ENCODE measurements at regions not wholly inside any gene's neighbourhood (a gene's known extent, or its start where the extent isn't known, plus 50 kb on each side); places are given as distances from the start of the nearest gene placed in this dataset.
"Not testable (repeated sequence)": the region's sequence is repeated elsewhere in the genome, so short reads cannot be mapped to it uniquely, and the experiment has no call there.

DNA sequence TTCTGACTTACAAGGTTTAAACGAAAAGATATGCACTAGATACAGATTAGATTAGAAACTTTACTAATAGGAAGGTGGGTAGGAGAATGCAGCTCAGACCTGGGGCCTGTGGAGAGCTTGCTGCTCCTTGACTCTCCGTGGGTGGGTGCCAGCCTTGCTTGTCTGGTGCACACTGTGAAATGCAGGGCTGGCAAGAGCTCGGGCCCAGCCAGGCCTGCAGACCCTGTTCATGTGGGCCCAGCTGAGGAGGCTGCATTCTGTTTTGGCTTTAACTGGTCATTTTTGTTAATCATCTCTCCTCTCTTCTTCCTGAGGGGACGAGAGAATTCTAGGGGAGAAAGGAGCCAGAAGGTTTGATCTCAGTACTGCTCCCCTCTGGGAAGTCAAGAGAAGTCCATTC, 325.4 kb downstream of the QKI start:
- Histone ChIP-seq H3K27me3 (ENCODE audit: control insufficient read depth in 5 of 5, insufficient read depth in 4 of 5, low read length in 5 of 5) (no peaks in the 10 kb centered on the region), H3K4me1 (ENCODE audit: control insufficient read depth in 5 of 5, insufficient read depth in 5 of 5, low read length in 5 of 5) (peaks cover 0 to 13% (median 9%) of the 10 kb centered on the region in 5 donors), H3K9ac (ENCODE audit: low read length in 5 of 5) (no peak overlapping the region), H3K36me3 (ENCODE audit: control insufficient read depth in 5 of 5, insufficient read depth in 5 of 5, low read length in 5 of 5) (no peaks in the 10 kb centered on the region), H3K9me3 (ENCODE audit: control insufficient read depth in 5 of 5, low read length in 5 of 5) (no peaks in the 10 kb centered on the region), H3K4me3 (ENCODE audit: low read depth in 1 of 5, low read length in 5 of 5) (no peak overlapping the region), H3K27ac (ENCODE audit: low read depth, low read length) (no peak overlapping the region)

DNA sequence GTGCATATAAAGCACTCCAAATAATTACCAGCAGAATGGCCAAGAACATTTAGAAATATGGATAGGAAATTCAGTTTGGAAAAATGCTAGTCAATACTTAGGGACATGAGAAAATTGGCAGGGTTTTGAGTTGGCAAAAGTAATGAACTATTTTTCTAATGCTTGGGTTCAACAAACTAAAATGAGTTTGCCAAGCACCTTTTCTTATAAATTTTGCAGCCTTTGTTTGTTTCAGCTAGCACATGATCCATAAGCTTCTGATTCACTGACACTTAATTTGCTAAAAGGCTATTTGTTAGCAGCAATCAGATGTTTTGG, 324.8 kb downstream of the QKI start:
- Histone ChIP-seq H3K4me1 (ENCODE audit: control insufficient read depth in 5 of 5, insufficient read depth in 5 of 5, low read length in 5 of 5) (peaks cover 0 to 13% (median 9%) of the 10 kb centered on the region in 5 donors), H3K4me3 (ENCODE audit: low read depth in 1 of 5, low read length in 5 of 5) (no peak overlapping the region), H3K27me3 (ENCODE audit: control insufficient read depth in 5 of 5, insufficient read depth in 4 of 5, low read length in 5 of 5) (no peaks in the 10 kb centered on the region), H3K9ac (ENCODE audit: low read length in 5 of 5) (no peak overlapping the region), H3K9me3 (ENCODE audit: control insufficient read depth in 5 of 5, low read length in 5 of 5) (no peaks in the 10 kb centered on the region), H3K36me3 (ENCODE audit: control insufficient read depth in 5 of 5, insufficient read depth in 5 of 5, low read length in 5 of 5) (no peaks in the 10 kb centered on the region), H3K27ac (ENCODE audit: low read depth, low read length) (no peak overlapping the region)

DNA sequence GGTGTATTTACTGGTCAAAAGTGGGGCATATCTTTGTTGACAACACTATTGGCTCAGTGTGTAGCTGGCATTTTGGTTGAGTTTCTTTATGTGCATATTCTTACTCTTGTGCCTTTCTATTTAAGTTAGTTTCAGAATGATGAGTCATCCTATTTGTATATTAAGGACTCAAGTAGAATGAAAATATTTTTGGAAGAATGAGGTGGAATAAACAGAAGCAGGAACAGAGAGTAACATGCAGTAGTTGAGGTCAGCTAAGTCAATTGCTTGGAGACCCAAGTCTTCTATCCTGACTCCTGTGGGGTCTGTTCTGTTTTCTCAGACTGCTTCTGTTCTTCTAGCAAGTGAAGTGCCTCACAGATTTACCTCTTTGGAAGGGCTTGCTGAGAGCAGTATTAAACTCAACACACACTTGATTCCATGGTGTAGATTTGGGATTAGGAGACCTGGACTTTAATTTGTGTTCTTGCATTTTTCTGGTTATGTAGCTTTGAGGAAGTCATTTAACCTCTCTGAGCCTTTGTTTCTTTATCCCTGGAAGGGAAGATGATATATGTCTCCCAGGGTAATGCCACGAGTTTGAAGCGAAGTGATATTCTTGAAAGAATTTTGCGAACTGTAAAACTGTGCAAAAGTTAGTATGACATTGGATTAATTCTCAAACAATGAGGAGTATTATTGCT, 324.3 kb downstream of the QKI start:
- peaks cover 0 to 13% (median 9%) of the 10 kb centered on the region in 5 donors for H3K4me1 ChIP-seq (ENCODE audit: control insufficient read depth in 5 of 5, insufficient read depth in 5 of 5, low read length in 5 of 5)
- H3K9me3 ChIP-seq (ENCODE audit: control insufficient read depth in 5 of 5, low read length in 5 of 5): no peaks in the 10 kb centered on the region
- H3K4me3 ChIP-seq (ENCODE audit: low read depth in 1 of 5, low read length in 5 of 5): no peak overlapping the region
- H3K27ac ChIP-seq (ENCODE audit: low read depth, low read length): no peak overlapping the region
- no peak overlapping the region for H3K9ac ChIP-seq (ENCODE audit: low read length in 5 of 5)
- no peaks in the 10 kb centered on the region for H3K36me3 ChIP-seq (ENCODE audit: control insufficient read depth in 5 of 5, insufficient read depth in 5 of 5, low read length in 5 of 5)
- no peaks in the 10 kb centered on the region for H3K27me3 ChIP-seq (ENCODE audit: control insufficient read depth in 5 of 5, insufficient read depth in 4 of 5, low read length in 5 of 5)

DNA sequence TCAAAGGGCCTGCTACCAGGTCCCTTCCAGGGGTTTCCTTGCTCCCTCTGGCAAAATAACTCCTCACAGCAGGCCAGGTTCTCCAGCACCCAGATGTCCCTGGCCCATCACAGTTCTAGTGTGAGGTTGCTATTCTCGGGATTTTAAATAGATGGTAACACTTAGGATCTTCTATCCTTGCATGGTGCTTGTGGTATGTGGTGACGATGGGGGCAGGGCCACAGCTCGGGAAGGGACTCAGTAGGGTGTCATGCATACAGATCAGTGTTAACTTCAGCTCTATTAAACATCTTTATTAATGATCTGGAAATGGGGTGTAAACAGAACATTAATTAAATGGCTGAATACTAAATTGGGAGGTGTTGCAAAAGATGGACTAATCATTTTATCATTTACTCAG, 323.8 kb downstream of the QKI start:
- no peak overlapping the region for H3K27ac ChIP-seq (ENCODE audit: low read depth, low read length)

DNA sequence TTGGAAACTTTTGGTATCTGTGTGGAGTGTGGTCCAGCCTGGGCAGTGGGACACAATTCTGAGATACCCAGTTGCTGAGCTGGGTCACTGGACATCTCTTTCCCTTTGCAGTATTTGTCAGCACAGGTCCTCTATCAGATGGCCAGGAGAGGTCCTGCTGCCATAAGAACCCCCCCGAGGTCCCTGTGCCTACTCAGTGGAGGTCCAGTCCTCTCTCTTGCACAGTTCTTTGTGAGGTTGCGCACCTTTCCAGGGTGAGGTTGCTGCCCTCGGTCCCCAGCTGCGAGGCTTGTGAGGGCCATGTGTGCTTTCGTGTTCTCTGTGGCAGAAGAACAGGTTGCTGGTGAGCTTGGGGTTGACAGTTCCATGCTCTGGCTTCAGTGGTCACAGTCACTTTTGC, 320.6 kb downstream of the QKI start:
- Histone ChIP-seq H3K4me3 (ENCODE audit: low read depth in 1 of 5, low read length in 5 of 5) (no peak overlapping the region), H3K27ac (ENCODE audit: low read depth, low read length) (no peak overlapping the region)

More for the DNA sequence above, 323.8 kb downstream of the QKI start:
- no peaks in the 10 kb centered on the region for H3K36me3 ChIP-seq (ENCODE audit: control insufficient read depth in 5 of 5, insufficient read depth in 5 of 5, low read length in 5 of 5)
- no peaks in the 10 kb centered on the region for H3K9me3 ChIP-seq (ENCODE audit: control insufficient read depth in 5 of 5, low read length in 5 of 5)
- peaks cover 0 to 13% (median 9%) of the 10 kb centered on the region in 5 donors for H3K4me1 ChIP-seq (ENCODE audit: control insufficient read depth in 5 of 5, insufficient read depth in 5 of 5, low read length in 5 of 5)
- H3K4me3 ChIP-seq (ENCODE audit: low read depth in 1 of 5, low read length in 5 of 5): no peak overlapping the region
- no peak overlapping the region for H3K9ac ChIP-seq (ENCODE audit: low read length in 5 of 5)
- no peaks in the 10 kb centered on the region for H3K27me3 ChIP-seq (ENCODE audit: control insufficient read depth in 5 of 5, insufficient read depth in 4 of 5, low read length in 5 of 5)

DNA sequence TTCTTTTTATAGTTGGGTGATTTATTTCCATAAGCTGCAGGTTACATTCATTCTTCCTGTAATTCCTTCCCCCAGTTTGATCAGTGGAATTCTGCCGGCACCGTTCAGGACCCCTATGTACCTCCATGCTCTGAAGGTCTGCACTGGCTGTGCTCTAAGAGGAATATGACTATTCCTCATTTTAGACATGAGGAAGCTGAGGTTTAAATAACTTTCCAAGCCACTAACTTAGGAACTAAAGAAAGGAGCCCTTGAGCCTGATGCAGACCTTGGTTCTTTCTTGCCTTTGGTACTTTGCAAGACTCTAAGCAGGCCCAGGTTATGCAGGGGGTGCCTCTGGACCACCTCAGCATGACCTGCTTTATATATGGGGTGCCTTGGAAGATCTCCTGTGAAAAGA, 318.5 kb downstream of the QKI start:
- no peak overlapping the region for H3K4me3 ChIP-seq (ENCODE audit: low read depth in 1 of 5, low read length in 5 of 5)
- no peaks in the 10 kb centered on the region for H3K9me3 ChIP-seq (ENCODE audit: control insufficient read depth in 5 of 5, low read length in 5 of 5)
- no peaks in the 10 kb centered on the region for H3K4me1 ChIP-seq (ENCODE audit: control insufficient read depth in 5 of 5, insufficient read depth in 5 of 5, low read length in 5 of 5)
- no peaks in the 10 kb centered on the region for H3K36me3 ChIP-seq (ENCODE audit: control insufficient read depth in 5 of 5, insufficient read depth in 5 of 5, low read length in 5 of 5)
- H3K9ac ChIP-seq (ENCODE audit: low read length in 5 of 5): no peak overlapping the region
- no peaks in the 10 kb centered on the region for H3K27me3 ChIP-seq (ENCODE audit: control insufficient read depth in 5 of 5, insufficient read depth in 4 of 5, low read length in 5 of 5)
- no peak overlapping the region for H3K27ac ChIP-seq (ENCODE audit: low read depth, low read length)

More for the DNA sequence above, 320.6 kb downstream of the QKI start:
- no peaks in the 10 kb centered on the region for H3K9me3 ChIP-seq (ENCODE audit: control insufficient read depth in 5 of 5, low read length in 5 of 5)
- H3K27me3 ChIP-seq (ENCODE audit: control insufficient read depth in 5 of 5, insufficient read depth in 4 of 5, low read length in 5 of 5): no peaks in the 10 kb centered on the region
- H3K9ac ChIP-seq (ENCODE audit: low read length in 5 of 5): no peak overlapping the region
- peaks cover 0 to 10% (median 8%) of the 10 kb centered on the region in 5 donors for H3K4me1 ChIP-seq (ENCODE audit: control insufficient read depth in 5 of 5, insufficient read depth in 5 of 5, low read length in 5 of 5)
- no peaks in the 10 kb centered on the region for H3K36me3 ChIP-seq (ENCODE audit: control insufficient read depth in 5 of 5, insufficient read depth in 5 of 5, low read length in 5 of 5)

DNA sequence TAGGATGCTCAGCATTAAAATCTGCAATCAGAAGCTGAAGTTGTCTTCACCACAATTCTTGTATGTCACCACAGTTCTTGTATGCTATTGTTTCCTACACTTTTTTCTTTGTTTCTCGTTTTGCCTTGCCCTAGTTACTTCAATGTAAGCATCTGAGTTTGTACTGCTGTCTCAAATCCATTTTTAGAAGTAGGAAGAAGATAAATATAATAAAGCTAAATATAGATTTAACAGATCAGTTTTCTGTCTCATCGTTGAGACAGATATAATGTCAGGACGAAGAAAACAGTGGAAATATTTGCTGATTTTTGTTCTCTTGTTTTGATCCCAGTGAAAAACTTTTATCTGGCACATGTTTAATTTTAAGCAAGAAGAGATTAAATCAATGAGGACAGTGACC, 318.0 kb downstream of the QKI start:
- H3K27me3 ChIP-seq (ENCODE audit: control insufficient read depth in 5 of 5, insufficient read depth in 4 of 5, low read length in 5 of 5): no peaks in the 10 kb centered on the region
- H3K9ac ChIP-seq (ENCODE audit: low read length in 5 of 5): no peak overlapping the region
- no peaks in the 10 kb centered on the region for H3K9me3 ChIP-seq (ENCODE audit: control insufficient read depth in 5 of 5, low read length in 5 of 5)
- no peaks in the 10 kb centered on the region for H3K4me1 ChIP-seq (ENCODE audit: control insufficient read depth in 5 of 5, insufficient read depth in 5 of 5, low read length in 5 of 5)
- H3K27ac ChIP-seq (ENCODE audit: low read depth, low read length): no peak overlapping the region
- H3K4me3 ChIP-seq (ENCODE audit: low read depth in 1 of 5, low read length in 5 of 5): no peak overlapping the region
- H3K36me3 ChIP-seq (ENCODE audit: control insufficient read depth in 5 of 5, insufficient read depth in 5 of 5, low read length in 5 of 5): no peaks in the 10 kb centered on the region

DNA sequence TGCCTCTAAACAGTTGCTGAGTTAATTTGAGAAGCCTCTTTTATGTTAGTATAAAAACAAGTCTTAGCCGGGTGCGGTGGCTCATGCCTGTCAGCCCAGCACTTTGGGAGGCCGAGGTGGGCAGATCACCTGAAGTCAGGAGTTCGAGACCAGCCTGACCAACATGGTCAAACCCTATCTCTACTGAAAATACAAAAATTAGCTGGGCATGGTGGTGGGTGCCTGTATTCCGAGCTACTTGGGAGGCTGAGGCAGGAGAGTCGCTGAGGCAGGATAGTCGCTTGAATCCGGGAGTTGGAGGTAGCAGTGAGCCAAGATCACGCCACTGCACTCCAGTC, 317.5 kb downstream of the QKI start:
- not testable (repeated sequence) for H3K27ac ChIP-seq (ENCODE audit: low read depth, low read length); H3K9ac ChIP-seq (ENCODE audit: low read length in 5 of 5); H3K4me3 ChIP-seq (ENCODE audit: low read depth in 1 of 5, low read length in 5 of 5); H3K27me3 ChIP-seq (ENCODE audit: control insufficient read depth in 5 of 5, insufficient read depth in 4 of 5, low read length in 5 of 5); H3K4me1 ChIP-seq (ENCODE audit: control insufficient read depth in 5 of 5, insufficient read depth in 5 of 5, low read length in 5 of 5); H3K9me3 ChIP-seq (ENCODE audit: control insufficient read depth in 5 of 5, low read length in 5 of 5); H3K36me3 ChIP-seq (ENCODE audit: control insufficient read depth in 5 of 5, insufficient read depth in 5 of 5, low read length in 5 of 5)

DNA sequence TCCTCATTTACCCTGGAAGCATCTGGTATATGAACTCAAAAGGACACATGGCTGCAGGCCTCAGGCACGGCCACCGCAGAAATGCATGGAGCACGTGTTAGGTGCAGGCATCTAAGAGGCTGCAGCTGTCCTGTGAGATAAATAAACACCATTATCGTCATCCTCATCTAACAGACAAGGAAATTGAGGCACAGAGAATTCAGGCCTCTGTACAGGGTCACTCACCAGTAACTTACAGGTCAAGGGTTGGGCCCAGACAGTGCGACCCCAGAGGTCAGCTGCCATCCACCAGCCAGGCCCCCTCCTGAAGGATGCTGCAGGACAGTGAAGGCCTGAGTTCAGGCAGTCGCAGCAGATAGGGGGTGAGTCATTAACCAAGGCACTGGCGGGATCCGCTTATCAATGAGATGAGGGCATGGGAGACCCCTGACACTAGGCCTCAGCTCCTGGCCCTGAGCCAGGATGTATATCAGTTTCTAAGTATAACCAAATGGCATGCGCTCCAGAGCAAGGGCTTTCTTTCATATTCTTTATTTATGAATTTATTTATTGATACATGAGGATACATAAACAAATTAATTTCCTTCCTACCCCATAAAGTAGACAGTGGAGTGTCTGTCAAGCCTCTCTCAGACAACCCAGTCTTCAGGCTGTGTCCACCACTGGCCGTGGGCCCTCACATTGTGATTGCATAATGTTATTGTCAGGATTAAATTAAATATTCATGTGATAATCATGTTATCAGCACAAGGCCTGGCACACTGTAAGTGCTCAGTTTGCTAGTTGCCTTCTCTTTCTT, 316.9 kb downstream of the QKI start:
- no peaks in the 10 kb centered on the region for H3K36me3 ChIP-seq (ENCODE audit: control insufficient read depth in 5 of 5, insufficient read depth in 5 of 5, low read length in 5 of 5)
- no peaks in the 10 kb centered on the region for H3K9me3 ChIP-seq (ENCODE audit: control insufficient read depth in 5 of 5, low read length in 5 of 5)
- H3K4me3 ChIP-seq (ENCODE audit: low read depth in 1 of 5, low read length in 5 of 5): no peak overlapping the region
- no peaks in the 10 kb centered on the region for H3K4me1 ChIP-seq (ENCODE audit: control insufficient read depth in 5 of 5, insufficient read depth in 5 of 5, low read length in 5 of 5)
- H3K27ac ChIP-seq (ENCODE audit: low read depth, low read length): no peak overlapping the region
- no peak overlapping the region for H3K9ac ChIP-seq (ENCODE audit: low read length in 5 of 5)
- no peaks in the 10 kb centered on the region for H3K27me3 ChIP-seq (ENCODE audit: control insufficient read depth in 5 of 5, insufficient read depth in 4 of 5, low read length in 5 of 5)

DNA sequence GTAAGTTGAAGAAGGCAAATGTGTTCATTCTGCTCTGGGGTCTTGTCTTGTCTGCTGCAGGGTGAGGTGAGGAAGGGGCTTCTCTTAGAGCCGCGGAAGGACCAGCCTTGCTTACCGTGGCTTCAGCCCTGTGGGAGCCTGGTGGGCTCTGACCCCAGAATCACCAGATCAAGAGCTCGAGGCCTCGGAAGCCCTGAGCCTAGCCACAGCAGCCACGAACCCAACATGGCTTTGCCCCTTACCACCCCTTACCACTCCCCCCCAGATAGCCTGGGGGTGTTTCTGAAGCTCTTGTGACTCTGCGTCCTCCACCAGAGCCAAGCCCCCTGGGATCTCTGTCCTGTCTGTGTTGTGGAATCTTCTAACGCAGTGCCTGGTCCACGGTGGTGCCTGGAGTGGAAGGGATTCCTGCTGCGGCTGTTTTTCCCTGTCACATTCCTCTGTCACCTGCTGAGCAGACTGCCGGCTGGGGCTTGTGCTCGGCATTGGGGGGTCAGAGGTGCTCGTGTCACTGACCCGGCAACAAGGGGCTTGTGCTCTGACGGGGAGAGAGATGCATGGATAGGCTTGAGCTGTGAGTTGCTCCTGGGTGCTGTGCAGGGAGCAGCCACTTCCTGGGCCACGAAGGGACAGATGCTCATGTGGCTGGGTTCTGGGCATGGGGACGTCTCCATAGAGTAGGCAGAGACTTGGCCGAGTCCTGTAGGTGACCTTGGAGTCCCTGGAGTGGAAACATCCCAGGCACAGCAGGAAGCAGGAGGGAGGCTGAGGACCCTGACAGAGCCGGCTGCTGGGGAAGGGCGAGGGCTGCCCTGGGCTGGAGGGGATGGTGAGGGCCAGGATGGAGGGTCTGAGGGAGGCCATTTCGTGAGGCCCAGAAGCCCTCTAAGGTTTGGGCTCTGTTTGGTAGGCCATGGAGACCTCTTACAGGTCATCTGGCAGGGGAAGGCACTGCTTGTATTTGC, 316.0 kb downstream of the QKI start:
- no peak overlapping the region for H3K27ac ChIP-seq (ENCODE audit: low read depth, low read length)
- H3K9me3 ChIP-seq (ENCODE audit: control insufficient read depth in 5 of 5, low read length in 5 of 5): no peaks in the 10 kb centered on the region
- H3K27me3 ChIP-seq (ENCODE audit: control insufficient read depth in 5 of 5, insufficient read depth in 4 of 5, low read length in 5 of 5): no peaks in the 10 kb centered on the region
- H3K9ac ChIP-seq (ENCODE audit: low read length in 5 of 5): no peak overlapping the region
- no peaks in the 10 kb centered on the region for H3K36me3 ChIP-seq (ENCODE audit: control insufficient read depth in 5 of 5, insufficient read depth in 5 of 5, low read length in 5 of 5)
- H3K4me1 ChIP-seq (ENCODE audit: control insufficient read depth in 5 of 5, insufficient read depth in 5 of 5, low read length in 5 of 5): no peaks in the 10 kb centered on the region
- no peak overlapping the region for H3K4me3 ChIP-seq (ENCODE audit: low read depth in 1 of 5, low read length in 5 of 5)

Measured in subcutaneous abdominal adipose tissue (tissue), 5 donors.